ENCODE measurements at regions not wholly inside any gene's neighbourhood (a gene's known extent, or its start where the extent isn't known, plus 50 kb on each side); places are given as distances from the start of the nearest gene placed in this dataset.

GRCh38 chr4:89599026-89599425 is 237.9 kb downstream of the SNCA start:
- intact Hi-C loops (cut with DNase I), result no loop called here
- Histone ChIP-seq H3K36me3 (no peaks in the 10 kb centered on the region), H3K4me3 (no peak overlapping the region), H3K27me3 (no peaks in the 10 kb centered on the region), H3K4me1 (no peaks in the 10 kb centered on the region), H3K27ac (no peak overlapping the region), H3K9me3 (no peaks in the 10 kb centered on the region)
- no peak for TF ChIP-seq POLR2A (IDR thresholded peaks at IDR 0.05)
- DNase-seq (ENCODE audit: extremely low spot score in 2 of 2), result no peak

DNA sequence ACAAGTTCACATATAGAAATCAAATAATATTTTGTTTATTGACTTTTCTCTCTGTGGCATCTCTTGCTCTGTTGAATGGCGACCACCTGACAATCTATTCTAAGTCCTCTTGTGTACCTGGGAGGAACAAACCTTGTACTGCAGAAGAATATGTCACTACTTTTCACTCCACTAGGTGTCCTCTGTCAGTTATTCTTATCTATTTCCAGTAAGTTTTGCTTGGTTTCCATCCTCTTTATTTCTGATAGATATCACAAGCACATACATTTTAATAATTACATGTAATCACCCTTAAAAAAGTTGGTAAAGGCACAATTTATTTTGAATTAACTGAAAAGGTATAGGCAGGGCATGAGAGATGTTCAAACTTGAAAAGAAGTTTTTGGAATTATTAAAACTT is 238.4 kb downstream of the SNCA start:
- Histone ChIP-seq H3K4me3 (no peak overlapping the region), H3K27ac (no peak overlapping the region), H3K9me3 (no peaks in the 10 kb centered on the region), H3K4me1 (no peaks in the 10 kb centered on the region), H3K27me3 (no peaks in the 10 kb centered on the region), H3K36me3 (no peaks in the 10 kb centered on the region)
- intact Hi-C loops (cut with DNase I), result no loop called here
- TF ChIP-seq, protein P1, sequence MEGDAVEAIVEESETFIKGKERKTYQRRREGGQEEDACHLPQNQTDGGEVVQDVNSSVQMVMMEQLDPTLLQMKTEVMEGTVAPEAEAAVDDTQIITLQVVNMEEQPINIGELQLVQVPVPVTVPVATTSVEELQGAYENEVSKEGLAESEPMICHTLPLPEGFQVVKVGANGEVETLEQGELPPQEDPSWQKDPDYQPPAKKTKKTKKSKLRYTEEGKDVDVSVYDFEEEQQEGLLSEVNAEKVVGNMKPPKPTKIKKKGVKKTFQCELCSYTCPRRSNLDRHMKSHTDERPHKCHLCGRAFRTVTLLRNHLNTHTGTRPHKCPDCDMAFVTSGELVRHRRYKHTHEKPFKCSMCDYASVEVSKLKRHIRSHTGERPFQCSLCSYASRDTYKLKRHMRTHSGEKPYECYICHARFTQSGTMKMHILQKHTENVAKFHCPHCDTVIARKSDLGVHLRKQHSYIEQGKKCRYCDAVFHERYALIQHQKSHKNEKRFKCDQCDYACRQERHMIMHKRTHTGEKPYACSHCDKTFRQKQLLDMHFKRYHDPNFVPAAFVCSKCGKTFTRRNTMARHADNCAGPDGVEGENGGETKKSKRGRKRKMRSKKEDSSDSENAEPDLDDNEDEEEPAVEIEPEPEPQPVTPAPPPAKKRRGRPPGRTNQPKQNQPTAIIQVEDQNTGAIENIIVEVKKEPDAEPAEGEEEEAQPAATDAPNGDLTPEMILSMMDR (IDR thresholded peaks at IDR 0.05), result peak in 1 of 3 experiments; percentile 7
- TF ChIP-seq POLR2A (IDR thresholded peaks at IDR 0.05), result no peak
- no peak for DNase-seq (ENCODE audit: extremely low spot score in 2 of 2)

- no peak for DNase-seq (ENCODE audit: extremely low spot score in 2 of 2)
- Histone ChIP-seq H3K4me1 (no peaks in the 10 kb centered on the region), H3K27ac (no peak overlapping the region), H3K9me3 (no peaks in the 10 kb centered on the region), H3K27me3 (no peaks in the 10 kb centered on the region), H3K36me3 (no peaks in the 10 kb centered on the region), H3K4me3 (no peak overlapping the region)
- TF ChIP-seq POLR2A (IDR thresholded peaks at IDR 0.05) (no peak), POLR2AphosphoS5 (IDR thresholded peaks at IDR 0.05; ENCODE audit: insufficient read depth in 1 of 2, low read depth in 1 of 2) (no peak)
- TF ChIP-seq, protein P1 (IDR thresholded peaks at IDR 0.05), result no peak
- intact Hi-C loops (cut with DNase I), result no loop called here
These were observed 241.7 kb downstream of the SNCA start for GRCh38 chr4:89595125-89595789.

- Histone ChIP-seq H3K27me3 (no peaks in the 10 kb centered on the region), H3K9me3 (no peaks in the 10 kb centered on the region), H3K36me3 (no peaks in the 10 kb centered on the region), H3K4me1 (no peaks in the 10 kb centered on the region), H3K4me3 (no peak overlapping the region), H3K27ac (no peak overlapping the region)
- DNase-seq (ENCODE audit: extremely low spot score in 2 of 2), result no peak
- intact Hi-C loops (cut with DNase I), result no loop called here
- TF ChIP-seq POLR2AphosphoS5 (IDR thresholded peaks at IDR 0.05; ENCODE audit: insufficient read depth in 1 of 2, low read depth in 1 of 2) (no peak), POLR2A (IDR thresholded peaks at IDR 0.05) (no peak)
- TF ChIP-seq, protein P1 (IDR thresholded peaks at IDR 0.05), result no peak
These were observed 246.8 kb downstream of the SNCA start for GRCh38 chr4:89590128-89590527.

GRCh38 chr4:89588421-89588820 is 248.5 kb downstream of the SNCA start:
- Histone ChIP-seq H3K4me3 (no peak overlapping the region), H3K9me3 (no peaks in the 10 kb centered on the region), H3K27me3 (no peaks in the 10 kb centered on the region), H3K4me1 (no peaks in the 10 kb centered on the region), H3K27ac (no peak overlapping the region), H3K36me3 (no peaks in the 10 kb centered on the region)
- DNase-seq (ENCODE audit: extremely low spot score in 2 of 2), result no peak
- TF ChIP-seq POLR2A (IDR thresholded peaks at IDR 0.05), result no peak
- no peak for TF ChIP-seq POLR2AphosphoS5 (IDR thresholded peaks at IDR 0.05; ENCODE audit: insufficient read depth in 1 of 2, low read depth in 1 of 2)
- TF ChIP-seq, protein P1 (IDR thresholded peaks at IDR 0.05), result no peak
- intact Hi-C loops (cut with DNase I), result no loop called here

Measured in vagina (tissue), 2 donors.